ENCODE measurements at regions not wholly inside any gene's neighbourhood (a gene's known extent, or its start where the extent isn't known, plus 50 kb on each side); places are given as distances from the start of the nearest gene placed in this dataset.

GRCh38 chr3:189531271-189531670 lies 99.9 kb upstream of the TP63 start:
- H3K27ac ChIP-seq (ENCODE audit: low read depth in 1 of 2, low read length in 2 of 2) = no peak overlapping the region
- H3K4me1 ChIP-seq (ENCODE audit: control insufficient read depth in 1 of 2, insufficient read depth in 2 of 2, low read length in 2 of 2) = no peaks in the 10 kb centered on the region
- WGBS (ENCODE audit: insufficient coverage) = no CpG with 5 or more reads among the region's 2 CpGs
- H3K4me2 ChIP-seq (replicated peaks; ENCODE audit: extremely low read depth, low read length, poor library complexity, severe bottlenecking) = no peak overlapping the region
- no peaks in the 10 kb centered on the region for H3K36me3 ChIP-seq (replicated peaks in 1 of 2; ENCODE audit: control insufficient read depth in 1 of 2, insufficient read depth in 2 of 2, low read length in 2 of 2)
- Mint-ChIP-seq H3K27ac (no peak overlapping the region), H3K27me3 (ENCODE audit: low read depth in 3 of 3) (peaks cover 0 to 8% (median 6%) of the 10 kb centered on the region in 3 donors), H3K4me3 (no peak overlapping the region), H3K4me1 (no peaks in the 10 kb centered on the region), H3K9me3 (peaks cover 0 to 5% (median 0%) of the 10 kb centered on the region in 7 donors), H3K36me3 (no peaks in the 10 kb centered on the region)
- no peaks in the 10 kb centered on the region for H3K9me3 ChIP-seq (replicated peaks in 1 of 2; ENCODE audit: control insufficient read depth in 1 of 2, insufficient read depth in 1 of 2, low read length in 2 of 2)
- H3K79me2 ChIP-seq (ENCODE audit: insufficient read depth, low read length) = no peaks in the 10 kb centered on the region
- no peak for TF ChIP-seq CTCF (IDR thresholded peaks at IDR 0.05)
- no peak overlapping the region for H2AFZ ChIP-seq (ENCODE audit: insufficient read depth, low read depth, low read length, poor library complexity, severe bottlenecking)
- no peak overlapping the region for H3K9ac ChIP-seq (ENCODE audit: insufficient read depth, low read length, poor library complexity, severe bottlenecking)
- H4K20me1 ChIP-seq (ENCODE audit: insufficient read depth, low read length) = no peaks in the 10 kb centered on the region
- no peak for DNase-seq
- intact Hi-C loops (cut with micrococcal nuclease) = no loop called here
- no peak overlapping the region for H3K4me3 ChIP-seq (replicated peaks in 1 of 3; ENCODE audit: low read depth in 2 of 3, low read length in 3 of 3)
- H3K27me3 ChIP-seq (ENCODE audit: control insufficient read depth in 2 of 2, insufficient read depth in 2 of 2, low read length in 2 of 2) = no peaks in the 10 kb centered on the region

- peaks cover 0 to 5% (median 0%) of the 10 kb centered on the region in 7 donors for H3K9me3 Mint-ChIP-seq
- Histone ChIP-seq H3K4me3 (replicated peaks in 1 of 3; ENCODE audit: low read depth in 2 of 3, low read length in 3 of 3) (no peak overlapping the region), H3K36me3 (replicated peaks in 1 of 2; ENCODE audit: control insufficient read depth in 1 of 2, insufficient read depth in 2 of 2, low read length in 2 of 2) (no peaks in the 10 kb centered on the region), H3K79me2 (ENCODE audit: insufficient read depth, low read length) (no peaks in the 10 kb centered on the region), H3K4me1 (ENCODE audit: control insufficient read depth in 1 of 2, insufficient read depth in 2 of 2, low read length in 2 of 2) (no peaks in the 10 kb centered on the region), H4K20me1 (ENCODE audit: insufficient read depth, low read length) (no peaks in the 10 kb centered on the region), H3K27ac (ENCODE audit: low read depth in 1 of 2, low read length in 2 of 2) (no peak overlapping the region), H3K9me3 (replicated peaks in 1 of 2; ENCODE audit: control insufficient read depth in 1 of 2, insufficient read depth in 1 of 2, low read length in 2 of 2) (no peaks in the 10 kb centered on the region), H2AFZ (ENCODE audit: insufficient read depth, low read depth, low read length, poor library complexity, severe bottlenecking) (no peak overlapping the region), H3K9ac (ENCODE audit: insufficient read depth, low read length, poor library complexity, severe bottlenecking) (no peak overlapping the region), H3K27me3 (ENCODE audit: control insufficient read depth in 2 of 2, insufficient read depth in 2 of 2, low read length in 2 of 2) (no peaks in the 10 kb centered on the region), H3K4me2 (replicated peaks; ENCODE audit: extremely low read depth, low read length, poor library complexity, severe bottlenecking) (no peak overlapping the region)
- no peak overlapping the region for H3K4me3 Mint-ChIP-seq
- TF ChIP-seq CTCF (IDR thresholded peaks at IDR 0.05) = no peak
- intact Hi-C loops (cut with micrococcal nuclease) = no loop called here
- WGBS (ENCODE audit: insufficient coverage) = no CpG with 5 or more reads among the region's 2 CpGs
- no peaks in the 10 kb centered on the region for H3K36me3 Mint-ChIP-seq
- H3K27me3 Mint-ChIP-seq (ENCODE audit: low read depth in 3 of 3) = peaks cover 0 to 13% (median 4%) of the 10 kb centered on the region in 3 donors
- no peak overlapping the region for H3K27ac Mint-ChIP-seq
- DNase-seq = no peak
- H3K4me1 Mint-ChIP-seq = no peaks in the 10 kb centered on the region
Measured at GRCh38 chr3:189534531-189534930, 96.7 kb upstream of the TP63 start.
